SIG-M5 treated with dmso at 0.1 percent for 504 hours (cell line): ENCODE measurements at regions not wholly inside any gene's neighbourhood (a gene's known extent, or its start where the extent isn't known, plus 50 kb on each side); places are given as distances from the start of the nearest gene placed in this dataset.
"Not testable (repeated sequence)": the region's sequence is repeated elsewhere in the genome, so short reads cannot be mapped to it uniquely, and the experiment has no call there.

ENCODE experiments used
- DNase-seq: peaks from one replicate; lab custom pipeline; 2025; ENCODE audit not compliant: unreplicated experiment; lab: John Stamatoyannopoulos, UW

DNA sequence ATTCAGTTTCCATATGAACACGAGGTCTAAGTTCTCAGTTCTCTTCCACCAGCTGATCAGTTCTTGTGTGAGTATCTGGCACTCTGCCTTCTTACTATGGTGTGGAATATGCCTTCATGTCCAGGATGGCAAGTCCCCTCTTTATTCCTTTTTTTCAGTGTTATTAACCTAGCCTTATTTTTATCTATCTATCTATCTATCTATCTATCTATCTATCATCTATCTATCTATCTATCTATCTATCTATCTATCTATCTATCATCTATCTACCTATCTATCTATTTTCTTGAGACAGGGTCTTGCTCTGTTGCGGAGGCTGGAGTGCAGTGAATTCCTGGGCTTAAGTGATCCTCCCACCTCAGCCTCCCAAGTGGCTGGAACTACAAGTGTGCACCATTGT lies 329.2 kb upstream of the TNRC6C start:
- not testable (repeated sequence) for DNase-seq

DNA sequence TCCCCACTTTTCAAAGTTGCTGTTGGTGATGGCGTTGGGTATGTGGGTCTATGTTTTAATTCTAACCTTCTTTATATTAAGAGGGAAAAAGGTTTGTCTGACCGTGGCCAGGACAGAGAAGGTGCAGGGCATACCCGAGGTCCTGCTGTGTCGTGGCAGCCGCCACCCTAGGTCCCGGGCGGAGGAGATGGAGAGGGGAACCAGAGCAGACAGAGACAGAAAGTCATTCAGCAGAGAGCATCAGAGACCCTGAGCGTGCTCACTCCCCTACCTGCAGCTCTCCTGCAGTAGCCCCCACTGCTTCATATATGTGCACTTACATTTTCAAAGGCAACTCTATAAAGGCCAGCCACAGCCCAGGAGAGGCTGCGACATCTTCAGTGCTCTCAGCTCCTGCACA lies 327.2 kb upstream of the TNRC6C start:
- DNase-seq, result no peak

DNA sequence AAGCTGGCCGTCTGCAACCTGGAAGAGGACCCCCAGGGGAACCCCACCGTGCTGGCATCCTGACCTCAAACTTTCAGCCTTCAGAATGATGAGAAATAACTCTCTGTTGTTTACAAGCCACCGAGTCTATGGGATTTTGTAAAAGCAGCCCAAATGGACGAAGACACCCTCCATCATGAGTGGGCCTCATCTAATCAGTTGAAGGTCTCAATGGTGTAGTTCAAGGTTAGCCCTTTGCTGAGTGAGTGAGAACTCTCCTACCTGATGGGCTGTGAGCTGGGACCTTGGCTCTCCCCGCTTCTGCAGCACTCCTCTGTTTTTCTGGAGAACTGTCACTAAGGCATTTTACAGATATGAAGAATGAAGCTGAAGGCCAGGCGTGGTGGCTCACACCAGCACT lies 325.9 kb upstream of the TNRC6C start:
- no peak for DNase-seq

DNA sequence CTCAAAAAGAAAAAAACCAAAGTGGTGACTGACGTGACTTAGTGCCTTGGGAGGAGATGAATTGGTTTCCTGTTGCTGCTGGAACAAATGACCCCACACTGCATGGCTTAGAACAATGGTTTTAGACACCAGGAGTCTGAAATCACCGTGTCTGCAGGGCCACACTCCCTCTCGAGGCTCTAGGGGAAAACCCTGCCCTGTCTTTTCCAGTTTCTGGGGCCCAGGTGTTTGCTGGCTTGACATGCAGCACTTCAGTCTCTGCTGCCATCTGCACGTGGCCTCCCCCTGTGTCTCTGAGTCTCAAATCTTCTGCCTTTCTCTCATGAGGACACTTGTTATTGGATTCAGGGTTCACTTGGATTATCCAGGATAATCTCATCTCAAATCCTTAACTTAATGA lies 323.8 kb upstream of the TNRC6C start:
- no peak for DNase-seq

DNA sequence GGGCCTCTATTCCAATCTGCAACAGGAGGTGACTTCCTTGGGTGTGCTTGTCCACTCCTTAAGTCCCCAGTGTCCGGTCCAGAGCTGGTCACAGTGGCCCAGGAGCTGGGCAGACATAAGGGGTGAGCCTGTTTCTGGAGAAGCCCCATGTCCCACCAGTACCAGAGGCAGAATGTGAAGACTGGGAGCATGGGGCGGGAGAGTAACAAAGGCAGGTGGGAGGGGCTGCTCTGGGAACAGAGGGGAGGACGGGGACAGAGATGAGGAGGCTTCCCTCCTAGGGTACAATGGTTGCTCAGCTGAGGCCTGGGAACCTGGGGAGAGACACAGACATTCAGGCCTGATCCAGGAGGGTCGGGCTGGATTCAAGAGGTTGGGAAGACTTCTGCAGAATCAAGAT lies 323.3 kb upstream of the TNRC6C start:
- DNase-seq, result no peak

DNA sequence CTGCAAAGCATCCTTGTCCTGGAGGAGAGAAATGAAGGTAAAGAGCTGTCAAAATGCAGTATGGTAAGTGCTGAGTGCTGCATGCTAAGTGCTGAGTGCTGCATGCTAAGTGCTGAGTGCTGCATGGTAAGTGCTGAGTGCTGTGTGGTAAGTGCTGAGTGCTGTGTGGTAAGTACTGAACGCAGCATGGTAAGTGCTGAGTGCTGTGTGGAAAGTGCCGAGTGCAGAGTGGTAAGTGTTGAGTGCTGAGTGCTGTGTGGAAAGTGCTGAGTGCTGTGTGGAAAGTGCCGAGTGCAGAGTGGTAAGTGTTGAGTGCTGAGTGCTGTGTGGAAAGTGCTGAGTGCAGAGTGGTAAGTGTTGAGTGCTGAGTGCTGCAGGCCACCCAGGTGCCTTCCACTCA lies 322.7 kb upstream of the TNRC6C start:
- not testable (repeated sequence) for DNase-seq

DNA sequence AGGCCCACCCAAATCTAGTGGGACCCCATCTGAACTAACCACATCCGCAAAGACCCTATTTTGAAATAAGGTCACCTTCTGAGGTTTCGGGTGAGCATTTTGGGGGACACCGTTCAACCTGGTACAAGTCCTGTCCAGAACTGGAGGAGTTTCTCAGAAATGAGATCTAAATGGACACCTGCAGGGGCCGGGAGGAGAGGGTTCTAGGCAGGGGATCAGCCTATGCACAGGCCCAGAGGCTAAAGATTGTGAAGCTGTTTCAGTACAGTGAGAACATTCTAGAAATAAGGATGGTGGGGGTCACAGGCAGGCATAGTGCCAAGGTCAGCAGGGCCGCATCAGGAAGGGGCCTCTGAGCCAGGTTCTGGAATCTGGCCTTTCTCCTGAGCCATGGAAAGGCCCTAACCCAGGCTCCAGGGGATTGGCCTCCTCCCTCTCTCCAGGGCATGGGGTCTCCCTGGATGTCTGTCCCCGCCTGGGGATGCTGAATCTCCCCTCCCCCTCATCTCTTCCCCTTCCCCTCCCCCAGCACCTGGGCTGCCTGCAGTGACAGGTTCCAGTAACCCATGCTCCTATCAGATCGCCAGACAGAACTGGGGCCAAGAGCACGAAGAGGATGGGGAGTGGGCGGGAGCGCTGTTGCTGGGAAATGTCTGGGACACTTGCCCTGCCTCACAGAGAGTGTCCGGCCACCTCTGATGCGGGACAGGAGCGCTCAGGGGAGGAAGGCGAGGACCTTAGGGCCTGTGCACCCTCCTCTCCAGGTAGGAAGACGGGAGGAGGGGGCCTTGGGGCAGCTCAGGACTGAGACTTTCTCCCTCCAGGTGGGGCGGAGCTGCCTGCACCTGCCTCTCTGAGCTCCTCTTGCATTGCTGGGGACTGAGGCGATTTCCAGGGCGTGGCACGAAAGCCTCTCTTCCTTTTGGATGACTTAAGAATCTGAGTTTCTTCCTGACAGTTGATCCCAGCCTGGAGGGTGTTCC lies 321.4 kb upstream of the TNRC6C start:
- DNase-seq, result no peak

DNA sequence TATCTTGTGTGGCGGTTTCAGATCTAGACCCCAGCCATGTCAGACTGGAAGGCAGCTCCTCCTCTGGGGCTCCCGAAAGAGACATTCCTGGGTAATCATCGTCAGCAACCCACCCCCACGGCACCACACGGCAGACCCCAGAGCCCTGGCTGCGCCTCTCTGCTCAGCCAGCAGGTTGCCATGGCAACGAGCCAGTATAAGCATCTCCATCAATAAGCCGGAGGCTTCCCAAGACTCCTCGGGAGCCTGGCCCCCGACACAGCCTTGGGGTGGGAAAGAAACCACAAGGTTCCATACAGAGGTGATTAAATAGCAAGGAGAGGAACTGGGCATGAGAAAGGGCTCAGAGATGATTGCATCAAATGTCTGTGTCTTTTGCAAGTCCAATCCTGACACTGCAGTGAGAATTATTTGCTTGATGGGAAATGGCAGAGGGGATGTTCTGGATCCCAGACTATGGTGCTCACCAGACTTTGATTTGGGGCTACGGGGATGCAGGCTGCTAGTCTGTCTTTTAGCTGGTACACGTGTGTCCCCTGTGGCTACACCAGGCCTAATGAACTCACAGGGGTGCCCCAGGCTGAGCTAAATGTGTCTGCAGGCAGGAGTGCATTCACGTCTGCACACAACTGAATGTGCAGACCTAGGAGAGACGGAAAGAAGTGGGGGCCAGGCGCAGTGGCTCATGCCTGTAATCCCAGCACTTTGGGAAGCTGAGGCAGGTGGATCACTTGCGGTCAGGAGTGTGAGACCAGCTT lies 320.5 kb upstream of the TNRC6C start:
- DNase-seq, result no peak

DNA sequence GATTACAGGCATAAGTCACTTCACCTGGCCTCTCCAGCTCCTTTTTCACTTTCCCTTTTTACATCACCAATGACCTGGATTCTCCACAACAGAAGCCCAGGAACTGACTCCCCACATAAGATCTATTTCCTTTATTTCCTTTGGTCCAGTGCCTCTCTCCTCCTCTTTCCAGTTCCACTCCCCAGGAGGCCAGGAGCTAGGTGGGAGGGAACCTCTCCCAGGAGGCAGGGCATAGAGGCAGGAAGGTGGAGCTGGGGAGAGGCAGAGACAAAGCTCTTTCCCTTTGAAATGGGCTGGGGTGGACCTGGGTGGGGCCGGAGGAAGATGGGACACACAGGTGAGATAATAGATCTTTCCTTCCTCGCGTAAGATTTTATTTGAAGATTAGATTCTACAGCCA lies 318.3 kb upstream of the TNRC6C start:
- no peak for DNase-seq

DNA sequence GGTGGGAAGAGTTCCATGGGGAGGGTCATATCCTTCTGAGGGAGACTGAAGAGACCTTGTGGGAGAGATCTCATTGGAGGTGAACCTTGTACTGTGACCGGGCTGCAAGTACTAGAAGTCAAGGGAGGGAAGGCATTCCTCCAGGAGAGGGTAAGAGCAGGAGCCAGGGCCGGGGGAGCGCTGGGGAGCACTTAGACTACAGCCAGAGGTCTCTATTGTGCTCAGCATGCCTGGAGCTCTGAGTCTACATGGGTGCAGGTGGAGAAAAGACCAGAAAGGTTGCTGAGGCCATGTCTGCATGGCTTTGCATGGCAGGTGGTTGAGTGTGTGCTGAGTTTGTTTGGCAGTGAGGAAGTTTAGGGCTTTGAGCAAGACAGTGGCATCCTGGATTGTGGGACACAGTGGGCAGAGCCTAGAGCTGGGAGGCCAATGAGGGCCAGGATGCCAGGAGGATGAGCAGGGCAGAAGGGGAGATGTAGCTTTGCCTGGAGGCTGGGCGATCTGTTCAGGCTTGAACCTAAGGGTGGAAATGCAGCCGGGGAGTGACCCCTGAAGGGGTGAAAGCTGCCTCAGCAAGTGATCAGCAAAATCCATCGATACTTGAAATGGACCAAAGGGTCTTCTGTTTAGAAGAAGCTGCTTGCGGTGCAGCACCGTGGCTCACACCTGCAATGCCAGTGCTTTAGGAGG lies 317.4 kb upstream of the TNRC6C start:
- no peak for DNase-seq

DNA sequence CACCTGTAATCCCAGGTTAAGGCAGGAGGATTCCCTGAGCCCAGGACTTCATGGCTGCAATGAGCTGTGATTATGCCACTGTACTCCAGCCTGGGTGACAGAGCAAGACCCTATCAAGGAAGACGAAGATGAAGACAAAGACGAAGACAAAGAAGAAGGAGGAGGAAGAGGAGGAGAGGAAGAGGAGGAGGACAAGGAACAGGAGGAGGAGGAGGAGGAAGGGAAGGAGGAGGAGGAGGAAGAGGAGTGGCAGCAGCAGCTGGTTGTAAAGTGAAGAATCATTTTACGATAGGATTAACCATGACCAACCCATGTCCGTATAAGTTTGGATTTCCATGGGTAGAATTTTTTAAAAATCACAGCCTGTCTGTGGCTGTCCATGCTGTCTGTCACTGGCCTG lies 316.8 kb upstream of the TNRC6C start:
- DNase-seq, result no peak

DNA sequence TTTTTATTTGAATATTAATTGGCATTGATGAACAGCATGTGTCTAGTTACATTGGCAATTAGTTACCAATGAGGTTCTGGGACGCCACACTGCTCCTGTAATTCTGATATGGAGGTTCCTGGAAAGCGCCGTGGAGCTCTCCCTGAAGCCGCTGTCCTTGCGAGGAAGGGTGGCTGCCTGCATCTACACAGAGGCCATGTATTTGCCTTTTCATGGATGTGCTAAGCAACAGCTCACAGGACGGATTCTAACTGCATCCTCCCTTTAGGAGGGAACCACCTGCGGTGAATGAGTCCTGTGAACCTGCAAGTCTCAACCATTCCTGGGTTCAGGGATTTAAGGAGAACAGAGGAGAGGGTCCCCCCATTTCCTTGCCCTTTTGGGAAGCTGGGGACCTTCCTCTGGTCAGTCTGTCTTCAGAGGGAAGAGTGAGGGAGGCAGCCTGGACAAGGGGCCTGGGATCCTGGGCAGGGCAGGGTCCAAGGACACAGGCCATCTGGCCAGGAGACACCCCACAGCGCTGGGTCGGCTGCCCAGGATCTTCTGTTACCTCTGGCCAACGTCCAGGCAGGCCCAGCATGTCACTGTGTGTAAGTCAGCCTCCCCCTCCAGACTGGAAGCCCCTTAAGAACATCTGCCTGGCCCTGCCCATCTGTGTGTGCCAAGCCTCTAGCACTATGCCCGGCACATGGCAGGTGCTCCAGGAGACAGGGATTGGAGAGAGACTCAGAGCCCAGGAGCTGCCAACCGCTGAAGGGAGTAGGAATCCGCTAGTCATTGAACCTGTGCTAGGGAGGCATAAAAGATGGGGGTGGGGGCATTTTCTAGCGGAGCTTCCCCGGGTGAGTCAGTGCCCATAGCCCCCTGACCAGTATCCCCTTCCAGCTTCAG lies 314.1 kb upstream of the TNRC6C start:
- no peak for DNase-seq

DNA sequence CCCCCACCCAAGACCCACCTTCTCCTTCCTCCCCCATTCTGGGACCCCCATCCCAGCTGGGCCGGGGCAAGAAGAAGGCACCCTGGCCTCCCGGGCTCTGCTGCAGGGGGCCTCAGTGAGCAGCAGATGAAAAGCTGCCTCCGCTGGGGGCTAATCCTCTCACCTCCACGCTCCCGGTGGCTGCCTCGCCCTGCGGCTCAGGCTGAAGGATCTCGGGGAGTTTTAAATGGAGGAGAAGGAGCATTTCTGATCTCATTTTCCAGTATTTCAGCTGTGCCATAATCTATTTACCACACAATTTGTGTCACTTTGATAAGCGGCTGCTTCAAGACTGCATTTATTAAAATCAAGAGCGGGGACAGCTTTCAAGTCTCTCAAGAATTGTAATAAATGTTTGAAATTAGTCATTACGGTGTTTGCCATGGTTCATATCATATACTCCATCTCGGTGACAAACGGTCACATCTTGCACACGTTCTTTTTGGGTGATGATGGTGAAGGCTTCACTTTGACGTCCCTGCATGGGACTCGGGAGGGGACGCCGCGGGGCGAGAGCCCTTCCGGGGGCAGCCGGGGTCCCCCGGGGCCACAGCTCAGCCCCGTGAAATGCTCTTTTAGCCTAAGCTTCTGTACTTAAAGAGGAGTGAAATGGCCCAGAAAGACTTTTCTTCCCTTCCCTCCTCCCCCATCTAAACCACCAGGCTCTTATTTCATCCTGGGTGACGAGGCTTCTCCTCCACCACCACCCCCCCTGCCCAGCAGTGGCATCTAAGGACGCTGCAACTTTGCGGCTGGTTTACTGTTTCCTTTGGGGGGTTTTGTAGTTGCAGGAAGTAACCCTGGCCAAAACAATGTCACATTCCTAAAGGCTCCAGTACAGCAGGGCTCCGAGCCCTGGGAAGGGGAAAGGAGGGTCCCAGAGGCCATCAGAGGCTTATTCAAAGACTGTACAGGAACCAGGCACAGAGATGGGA lies 313.1 kb upstream of the TNRC6C start:
- DNase-seq, result peak; percentile 11

DNA sequence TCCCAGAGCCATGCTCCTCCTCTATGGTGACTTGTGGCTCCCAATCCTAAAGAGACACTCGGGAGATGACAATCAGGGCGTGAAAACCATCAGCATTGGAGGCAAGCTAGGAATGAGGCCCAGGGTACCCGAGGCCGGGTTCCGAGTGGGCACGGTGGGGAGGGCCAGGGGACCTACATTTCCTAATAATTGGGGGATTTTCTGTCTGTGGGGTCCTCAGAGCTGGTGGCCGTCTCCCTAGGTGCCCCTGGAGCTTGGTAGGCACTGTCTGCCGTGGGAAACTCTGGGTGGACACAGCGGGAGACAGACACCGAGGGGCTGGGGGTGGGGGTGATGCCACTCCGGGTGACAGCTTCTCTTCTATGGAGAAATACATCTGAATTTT lies 312.5 kb upstream of the TNRC6C start:
- DNase-seq, result no peak

DNA sequence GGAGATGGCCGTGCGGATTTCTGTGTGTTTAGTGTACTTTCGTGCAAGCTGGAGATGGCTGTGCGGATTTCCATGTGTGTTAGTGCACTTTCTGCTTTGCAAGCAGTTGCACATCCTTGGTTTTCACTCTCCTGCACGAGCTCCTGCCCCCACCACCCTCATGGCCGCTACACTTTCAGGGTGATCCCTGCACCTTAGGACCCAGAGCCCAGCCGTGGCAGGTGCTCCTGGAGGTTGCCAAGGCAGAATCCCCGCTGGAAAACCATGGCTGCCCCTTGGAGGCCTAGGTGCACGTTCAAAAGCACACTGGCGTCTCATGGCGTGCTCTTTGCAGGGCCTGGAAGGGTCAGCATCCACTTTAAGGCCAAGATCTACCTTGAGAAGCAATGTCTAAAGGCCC lies 311.0 kb upstream of the TNRC6C start:
- no peak for DNase-seq

DNA sequence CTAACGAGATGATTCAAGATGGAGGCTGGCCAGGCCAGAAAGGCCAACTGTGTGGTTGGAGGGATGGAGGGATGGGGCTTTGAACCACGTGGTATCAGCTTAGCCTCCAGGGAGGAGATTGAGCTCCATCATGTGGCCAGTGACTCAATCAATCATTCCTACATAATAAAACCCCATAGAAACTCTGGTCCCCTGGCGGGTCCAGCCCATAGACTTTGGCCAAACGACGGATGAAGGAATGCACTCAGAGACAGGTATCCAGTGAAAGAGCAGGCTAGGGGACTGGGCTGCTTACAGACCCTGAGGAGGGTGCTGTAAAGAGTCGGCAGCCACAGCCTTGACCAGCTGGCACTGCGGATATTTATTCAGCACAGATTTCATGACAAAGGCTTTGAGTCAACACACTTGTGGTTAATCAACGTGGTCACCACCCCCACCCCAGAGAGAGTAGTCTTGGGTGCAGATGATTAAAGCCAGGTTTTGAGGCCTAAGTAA lies 308.7 kb upstream of the TNRC6C start:
- no peak for DNase-seq

DNA sequence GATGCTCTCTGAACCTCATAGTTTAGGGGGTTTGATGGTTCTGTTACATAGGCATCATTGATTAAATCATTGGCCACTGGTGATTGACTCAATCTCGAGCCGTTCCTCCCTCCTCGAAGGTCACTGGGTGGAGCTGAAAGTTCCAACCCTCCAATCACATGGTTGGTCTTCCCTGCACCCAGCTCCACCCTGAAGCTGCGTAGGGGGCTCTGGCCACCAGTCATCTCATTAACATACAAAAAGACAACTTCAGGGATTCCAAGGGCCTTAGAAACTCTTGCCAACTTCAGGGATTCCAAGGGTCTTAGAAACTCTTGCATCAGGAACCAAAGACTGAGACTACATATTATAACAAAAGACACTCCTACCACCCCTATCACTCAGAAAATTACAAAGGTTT lies 306.5 kb upstream of the TNRC6C start:
- no peak for DNase-seq

DNA sequence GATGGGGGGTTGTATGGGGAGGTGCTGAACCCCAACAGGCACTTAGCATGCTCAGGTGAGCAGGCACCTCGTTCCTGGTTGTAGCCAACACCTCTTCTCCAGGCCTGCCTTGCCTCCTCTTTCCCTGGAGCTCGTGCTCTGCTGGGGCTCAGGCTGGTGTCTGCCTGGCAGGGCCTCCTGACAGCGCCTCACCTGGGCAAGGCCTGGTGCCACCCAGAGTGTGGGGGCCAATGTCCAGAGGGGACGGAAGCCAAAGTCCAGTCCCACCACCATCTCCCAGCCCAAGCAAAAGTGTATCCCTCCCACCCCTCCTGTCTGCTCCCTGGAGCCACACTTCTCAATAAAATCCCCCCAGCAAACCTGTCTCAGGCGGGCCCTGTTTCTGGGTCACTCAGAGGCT lies 304.2 kb upstream of the TNRC6C start:
- DNase-seq, result no peak

DNA sequence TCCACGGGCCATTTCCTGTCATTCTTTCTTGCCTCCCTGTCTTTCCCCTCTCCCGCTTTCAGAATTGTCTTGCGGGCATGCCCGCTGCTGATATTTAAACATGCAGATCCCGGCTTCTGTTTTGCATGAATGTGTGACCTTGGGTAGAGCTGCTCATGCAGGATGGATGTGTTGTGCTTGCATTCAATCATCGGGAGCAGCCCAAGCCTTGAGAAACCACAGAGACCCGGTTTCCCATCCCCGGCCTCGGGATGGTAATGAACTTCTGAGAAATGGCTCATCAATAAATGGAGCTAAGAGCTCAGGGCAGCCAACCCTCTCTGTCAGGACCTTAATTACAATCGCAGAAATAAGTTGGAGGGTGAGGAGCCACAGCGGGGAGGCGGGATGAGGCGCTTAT lies 303.7 kb upstream of the TNRC6C start:
- DNase-seq, result no peak
